ENCODE measurements at regions not wholly inside any gene's neighbourhood (a gene's known extent, or its start where the extent isn't known, plus 50 kb on each side); places are given as distances from the start of the nearest gene placed in this dataset.

DNA sequence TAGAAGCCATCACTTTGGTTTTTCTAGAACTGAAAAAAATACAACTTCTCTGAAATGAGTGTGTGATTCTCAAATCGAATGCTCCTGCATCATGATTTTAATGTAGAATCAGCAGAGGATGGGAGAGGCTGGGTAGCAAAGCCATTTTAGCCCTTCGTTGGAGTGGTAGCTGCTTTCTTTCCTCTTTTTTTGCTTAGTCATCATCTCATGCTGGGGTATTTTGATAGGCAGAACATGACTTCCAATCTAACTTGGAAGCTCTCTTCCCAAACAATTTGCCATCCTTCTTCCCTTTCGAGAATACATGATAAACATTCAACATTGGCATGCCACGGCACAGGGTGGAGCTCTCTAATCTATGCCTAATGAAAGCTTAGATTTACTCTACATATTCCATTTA lies 311.2 kb upstream of the LRATD1 start:
- no peak for DNase-seq

- DNase-seq = no peak
These were observed 310.2 kb upstream of the LRATD1 start for GRCh38 chr2:14322306-14322705.

DNA sequence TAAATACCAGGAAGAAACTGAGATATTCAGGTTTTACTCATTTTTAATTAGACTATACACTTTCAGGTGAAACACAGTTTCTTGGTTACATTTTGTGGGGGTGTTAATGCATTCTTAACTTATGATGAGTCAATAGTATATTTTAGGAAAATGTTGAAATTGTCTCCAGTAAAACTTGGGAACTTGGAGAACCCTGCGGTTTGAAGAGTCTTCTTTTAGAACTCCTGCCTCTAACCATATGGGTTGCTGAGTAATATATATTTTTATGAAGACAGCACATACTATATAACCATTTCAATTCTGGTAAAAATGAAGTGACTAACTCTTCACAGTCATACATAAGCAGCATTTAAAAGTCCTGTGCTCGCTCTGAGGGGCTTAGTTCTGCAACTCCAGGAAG lies 308.2 kb upstream of the LRATD1 start:
- no peak for DNase-seq

- no peak for DNase-seq
These were observed 301.6 kb upstream of the LRATD1 start for GRCh38 chr2:14330884-14331283.

DNA sequence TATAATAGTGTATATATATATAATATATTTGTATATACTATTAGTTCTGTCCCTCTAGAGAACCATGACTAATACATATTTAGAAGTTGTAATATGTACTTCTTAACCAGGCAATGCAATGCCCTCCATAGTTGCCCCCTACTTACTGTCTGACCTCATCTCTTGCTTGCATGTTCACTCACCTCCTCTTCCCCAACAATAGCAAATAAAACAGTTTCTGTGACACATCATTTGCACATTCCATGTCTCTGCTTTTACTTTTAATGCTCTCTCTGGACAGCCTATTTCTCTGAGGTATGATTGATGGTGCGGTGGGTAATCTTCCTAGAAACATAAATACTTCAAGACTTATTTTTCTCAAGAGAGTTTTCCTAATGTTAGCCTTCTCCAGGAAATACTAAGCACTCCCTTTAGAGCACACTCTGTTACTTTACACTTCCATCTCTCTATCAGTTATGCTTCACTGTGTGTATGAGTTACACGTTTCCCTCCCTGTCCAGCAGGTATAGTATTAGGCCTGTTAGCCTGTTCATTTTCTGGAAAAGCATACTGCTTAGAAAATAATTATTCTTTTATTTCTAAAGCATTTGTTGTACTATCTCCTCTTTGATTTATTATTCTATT lies 295.6 kb upstream of the LRATD1 start:
- no peak for DNase-seq

GRCh38 chr2:14340703-14341102 lies 291.8 kb upstream of the LRATD1 start:
- DNase-seq = no peak

- no peak for DNase-seq
These were observed 290.2 kb upstream of the LRATD1 start for GRCh38 chr2:14342313-14342712.

DNA sequence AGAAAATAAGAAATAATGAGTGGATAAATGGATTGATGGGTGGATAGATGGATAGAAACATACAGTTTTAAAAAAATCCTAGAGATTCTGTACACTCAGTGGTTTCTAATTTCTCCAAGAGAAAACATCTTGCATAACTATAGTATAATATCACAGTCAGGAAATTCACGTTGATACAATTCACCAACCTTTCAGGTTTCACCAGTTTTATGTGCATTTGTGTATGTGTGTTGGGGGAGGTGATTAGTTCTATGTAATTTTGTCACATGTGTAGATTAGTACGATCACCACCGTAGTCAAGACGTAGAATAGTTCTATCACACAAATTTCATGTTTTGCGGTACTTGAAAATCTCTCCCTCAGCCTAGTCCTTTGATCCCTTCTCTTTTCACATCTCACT lies 288.2 kb upstream of the LRATD1 start:
- no peak for DNase-seq

DNA sequence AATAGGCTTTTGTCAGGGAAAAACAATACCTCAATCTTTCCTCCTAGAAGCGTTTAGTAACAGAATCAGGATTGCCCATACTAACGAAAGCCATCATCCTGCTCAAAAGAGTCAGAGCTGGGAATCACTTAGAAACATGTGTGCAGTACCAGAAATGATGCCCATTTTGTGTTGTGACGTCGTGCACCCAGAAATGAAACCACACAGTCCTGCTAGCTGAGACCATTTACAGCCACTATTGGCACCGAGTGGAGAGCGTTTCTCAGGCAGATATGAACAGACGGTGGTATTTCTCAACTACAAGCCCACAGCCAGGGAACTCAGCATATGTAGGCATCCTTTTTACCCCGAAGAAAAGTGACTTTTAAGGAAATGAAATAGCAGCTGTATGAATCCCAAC lies 284.3 kb upstream of the LRATD1 start:
- DNase-seq = no peak

- DNase-seq = no peak
These were observed 281.7 kb upstream of the LRATD1 start for GRCh38 chr2:14350856-14351255.

DNA sequence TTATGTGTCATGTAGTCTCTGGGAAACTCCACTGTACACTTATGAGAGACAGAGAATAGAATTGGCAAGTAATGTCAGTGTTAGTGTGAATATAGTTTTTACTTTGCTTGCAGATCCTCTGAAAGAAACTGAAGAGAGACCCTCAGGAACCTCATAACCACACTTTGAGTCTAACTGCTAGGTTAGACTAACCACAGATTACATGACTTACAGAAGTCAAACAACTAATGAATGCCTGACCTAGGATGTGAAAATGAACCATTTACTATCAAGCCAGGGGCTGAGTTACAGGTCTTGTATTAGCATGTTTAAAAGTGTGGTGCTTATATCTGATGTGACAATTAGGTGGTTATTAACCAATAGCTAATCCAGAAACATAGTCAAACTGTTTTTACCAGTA lies 280.4 kb upstream of the LRATD1 start:
- DNase-seq = no peak

DNA sequence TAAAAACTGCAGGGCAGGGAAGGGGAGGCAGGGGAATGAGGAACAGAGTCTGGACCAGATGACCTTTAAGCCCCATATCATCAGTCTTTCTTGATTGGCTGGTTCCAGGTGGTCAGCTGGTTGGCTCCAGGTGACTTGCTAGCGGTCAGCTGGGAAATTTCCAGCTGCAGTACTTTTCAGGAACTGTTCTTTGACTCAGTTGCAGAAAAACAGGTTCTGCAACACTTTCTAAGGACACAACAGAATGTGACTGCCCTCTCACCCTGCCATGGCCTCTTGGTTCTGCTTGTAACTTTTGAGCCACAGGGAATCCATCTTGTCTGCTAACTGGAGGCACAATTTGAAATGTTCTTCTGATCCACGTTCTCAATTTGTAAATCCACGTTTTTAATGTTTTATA lies 278.3 kb upstream of the LRATD1 start:
- DNase-seq = no peak

- no peak for DNase-seq
These were observed 277.4 kb upstream of the LRATD1 start for GRCh38 chr2:14355102-14355501.

DNA sequence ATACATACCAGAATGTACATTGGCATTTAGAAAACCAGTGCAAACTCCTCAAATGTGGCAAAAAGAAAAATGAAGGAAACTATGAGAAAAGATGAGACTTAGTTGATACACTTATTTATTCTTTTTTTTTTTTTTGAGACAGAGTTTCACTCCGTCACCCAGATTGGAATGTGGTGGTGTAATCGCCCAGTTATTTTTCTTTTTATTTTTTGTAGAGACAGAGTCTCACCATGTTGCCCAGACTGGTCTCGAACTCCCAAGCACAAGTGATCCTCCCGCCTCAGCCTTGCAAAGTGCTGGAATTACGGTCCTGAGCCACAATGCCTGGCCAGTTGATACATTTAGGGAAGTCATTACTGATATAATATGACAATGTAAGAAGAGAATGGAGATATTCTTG lies 274.2 kb upstream of the LRATD1 start:
- DNase-seq = no peak

DNA sequence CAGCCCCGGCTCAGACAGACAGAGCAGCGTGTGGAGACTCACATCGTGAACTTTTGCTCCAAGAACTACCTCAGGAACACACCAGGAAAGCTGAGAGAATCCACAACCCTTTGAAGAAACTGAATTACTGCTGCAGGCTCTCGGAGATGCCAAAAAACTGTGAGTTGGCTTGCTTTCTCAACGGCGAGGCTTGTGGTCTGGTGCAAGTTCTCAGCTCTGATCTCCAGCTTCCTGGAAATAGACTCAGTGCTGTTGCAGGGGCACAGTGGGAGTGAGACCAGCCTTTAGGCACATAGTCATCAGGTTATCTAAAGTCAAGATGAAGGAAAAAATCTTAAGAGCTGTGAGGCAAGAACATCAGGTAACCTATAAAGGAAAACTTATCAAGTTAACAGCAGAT lies 273.7 kb upstream of the LRATD1 start:
- DNase-seq = no peak

GRCh38 chr2:14363137-14363536 lies 269.4 kb upstream of the LRATD1 start:
- DNase-seq = no peak

DNA sequence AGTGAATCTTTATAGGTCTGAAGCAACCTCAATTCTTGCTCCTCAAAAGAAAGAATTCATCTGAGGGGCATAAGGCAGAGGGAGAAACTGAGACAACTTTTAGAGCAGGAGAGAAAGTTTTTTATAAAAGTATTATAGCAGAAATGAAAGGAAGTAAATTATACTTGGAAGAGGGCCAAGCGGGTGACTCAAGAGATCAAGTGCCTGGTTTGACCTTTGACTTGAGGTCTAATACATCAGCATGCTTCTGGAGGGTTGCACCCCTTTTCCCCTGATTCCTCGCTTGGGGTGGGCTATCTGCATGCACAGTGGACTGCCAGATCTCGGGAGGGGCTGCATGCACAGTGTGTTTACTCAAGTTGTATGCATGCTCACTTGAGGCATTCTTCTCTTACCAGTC lies 268.5 kb upstream of the LRATD1 start:
- DNase-seq = no peak

DNA sequence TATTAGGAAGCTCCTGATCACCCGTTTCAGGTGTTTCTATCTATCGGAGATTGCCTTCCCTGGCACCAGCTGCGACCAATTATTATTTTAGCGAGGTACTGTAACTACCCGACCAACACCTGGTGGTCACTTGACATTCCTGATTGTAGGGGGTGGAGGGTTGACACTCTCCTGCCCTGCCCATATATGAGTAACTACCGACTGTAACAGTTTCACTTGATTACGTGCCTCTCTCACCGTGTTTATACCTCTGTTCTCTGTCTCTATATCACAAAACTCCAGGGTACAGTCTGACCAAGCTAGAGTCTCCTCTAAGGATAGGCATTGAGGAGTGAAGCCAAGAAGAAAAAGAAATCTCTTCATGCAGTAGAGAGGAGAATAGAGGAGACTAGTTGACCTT lies 268.0 kb upstream of the LRATD1 start:
- no peak for DNase-seq

DNA sequence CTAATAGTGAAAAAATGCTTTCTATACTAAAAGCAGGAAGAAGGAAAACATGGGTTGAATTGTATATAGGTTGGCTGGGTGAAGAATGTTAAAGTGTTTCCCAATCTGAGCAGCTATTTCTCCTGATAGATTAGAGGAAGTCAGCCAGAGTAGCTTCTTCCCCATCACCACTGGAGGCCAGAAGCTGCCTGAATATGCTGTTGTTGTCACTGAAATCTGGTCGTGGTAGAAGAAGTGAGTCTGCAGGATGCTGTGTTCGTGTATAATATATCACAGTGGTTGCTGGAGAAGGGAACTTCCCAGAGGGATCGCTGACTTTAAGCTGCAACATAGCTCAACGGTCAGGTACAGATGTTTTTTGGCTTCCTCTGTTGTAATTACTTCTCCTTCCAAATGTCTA lies 247.5 kb upstream of the LRATD1 start:
- DNase-seq = no peak

DNA sequence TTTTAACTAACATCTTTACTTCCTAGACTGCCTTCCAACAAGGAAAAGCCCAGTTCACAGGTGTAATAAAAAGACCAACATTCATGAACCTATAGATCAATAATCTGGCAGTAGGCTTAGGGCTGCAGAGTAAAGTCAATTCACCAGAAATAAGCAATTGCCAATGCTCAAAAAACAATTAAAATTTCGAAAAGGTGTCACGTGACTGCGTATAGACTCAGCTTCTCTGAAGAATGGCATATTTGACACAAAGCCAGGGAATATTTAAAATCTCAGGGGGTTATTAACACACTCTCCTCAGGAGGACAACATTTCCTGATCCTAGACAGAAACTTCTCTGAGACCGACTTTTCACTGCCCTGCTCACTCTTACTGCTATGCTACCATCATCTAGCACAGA lies 245.2 kb upstream of the LRATD1 start:
- DNase-seq = no peak

GRCh38 chr2:14388724-14389123 lies 243.8 kb upstream of the LRATD1 start:
- no peak for DNase-seq

GRCh38 chr2:14396533-14397083 lies 235.9 kb upstream of the LRATD1 start:
- no peak for DNase-seq

- DNase-seq = no peak
These were observed 233.9 kb upstream of the LRATD1 start for GRCh38 chr2:14398641-14399040.

DNA sequence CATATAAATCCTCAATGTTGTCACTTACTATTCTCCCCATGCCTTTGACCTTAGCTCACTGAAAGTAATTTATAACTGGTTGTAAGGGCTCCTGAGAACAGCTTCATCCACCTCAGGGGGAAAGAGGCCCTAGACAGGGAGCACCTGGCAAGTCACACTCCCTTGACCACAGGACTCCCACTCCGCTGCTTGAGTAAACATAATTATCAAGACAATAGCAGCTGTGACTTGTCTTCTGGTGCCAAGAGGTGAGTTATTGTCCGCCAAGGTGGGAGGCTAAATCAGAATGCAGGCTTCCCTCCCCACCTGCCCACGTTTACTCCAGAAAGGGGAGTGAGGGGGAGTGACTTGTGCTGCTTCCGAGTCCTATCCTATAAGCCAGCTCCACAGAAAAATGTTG lies 230.6 kb upstream of the LRATD1 start:
- DNase-seq = no peak

DNA sequence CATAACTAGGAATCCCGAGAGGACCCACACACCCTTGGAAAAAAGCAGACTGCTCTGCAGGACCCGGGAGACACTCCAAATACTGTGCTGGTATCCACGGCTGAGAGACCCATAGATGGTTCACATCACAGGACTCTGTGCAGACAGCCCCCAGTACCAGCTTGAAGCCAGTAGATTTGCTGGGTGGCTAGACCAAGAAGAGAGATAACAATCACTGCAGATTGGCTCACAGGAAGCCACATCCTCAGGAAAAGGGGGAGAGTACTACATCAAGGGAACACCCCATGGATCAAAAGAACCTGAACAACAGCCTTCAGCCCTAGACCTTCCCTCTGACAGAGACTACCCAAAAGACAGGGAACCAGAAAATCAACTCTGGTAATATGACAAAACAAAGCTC lies 223.8 kb upstream of the LRATD1 start:
- no peak for DNase-seq

DNA sequence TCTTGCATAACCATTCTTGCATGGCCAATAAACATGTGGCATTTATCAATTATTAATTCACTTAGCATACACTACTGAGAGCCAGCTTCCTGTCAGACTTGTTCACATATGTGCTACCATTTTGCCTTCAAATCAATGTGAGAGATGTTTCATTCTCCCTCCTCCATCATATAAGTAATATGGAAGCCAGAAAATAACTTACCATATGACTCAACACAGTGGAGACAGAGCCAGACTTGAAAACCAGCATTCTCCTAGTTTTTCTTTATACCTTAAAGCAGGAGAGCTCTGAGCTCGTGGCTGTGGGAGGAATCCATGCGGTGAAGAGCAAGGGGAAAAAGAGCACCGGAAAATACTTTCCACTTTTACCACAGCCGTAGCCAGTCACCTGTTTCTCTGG lies 215.0 kb upstream of the LRATD1 start:
- DNase-seq = no peak
